Peyer's patch (tissue), 4 donors: ENCODE measurements at regions not wholly inside any gene's neighbourhood (a gene's known extent, or its start where the extent isn't known, plus 50 kb on each side); places are given as distances from the start of the nearest gene placed in this dataset.

Experiments
- POLR2A ChIP-seq, 2 donors: fragments of 450-650 bp; IDR thresholded peaks; one replicate each; pipeline ENCODE4 v1.5.1; 2017; ENCODE audit warnings: antibody characterized with exemption in 2 of 2, mild to moderate bottlenecking in 2 of 2, moderate library complexity in 2 of 2
- TF ChIP-seq, protein P1 (sequence below), 6 experiments: fragments of 450-650 bp in 4 of 6; fragments of 200-600 bp in 2 of 6; sonication (generic) in 1 of 6; IDR thresholded peaks; one replicate each; pipeline ENCODE4 v1.5.1; 2017 to 2019; ENCODE audit warnings: antibody characterized with exemption in 6 of 6, mild to moderate bottlenecking in 3 of 6, moderate library complexity in 1 of 6

DNA sequence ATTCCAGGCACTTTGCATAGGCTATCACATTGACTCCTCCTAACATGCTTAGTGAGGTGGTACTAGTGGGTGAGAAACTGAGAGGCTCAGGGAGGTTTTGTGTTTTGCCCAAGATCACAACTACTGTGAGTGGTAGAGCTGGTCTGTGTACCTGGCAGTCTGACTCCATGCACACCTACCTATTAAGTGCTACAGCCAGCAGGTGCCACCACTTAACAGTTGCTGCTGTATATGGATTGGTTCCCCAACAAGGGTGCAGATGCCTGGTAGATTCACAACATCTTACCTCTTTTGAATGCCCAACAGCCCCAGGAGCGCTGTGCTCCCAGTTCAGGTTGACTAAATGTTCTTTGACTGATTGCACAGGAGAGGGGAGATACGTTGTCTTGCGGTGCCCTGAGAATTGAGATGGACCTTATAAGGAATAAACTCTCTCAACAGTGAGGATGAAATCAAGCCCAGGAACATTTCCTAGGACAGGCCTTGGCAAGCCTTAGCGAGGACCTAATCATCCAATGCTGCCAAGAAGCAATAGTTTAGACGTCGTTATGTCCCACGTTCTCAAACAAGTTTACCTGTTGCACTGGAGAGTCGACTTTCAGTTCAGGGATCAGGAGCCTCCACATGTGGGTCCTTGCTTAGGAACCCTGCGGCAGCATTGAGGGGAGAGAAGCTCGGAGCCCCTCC lies 78.9 kb upstream of the F3 start:
- TF ChIP-seq, protein P1, sequence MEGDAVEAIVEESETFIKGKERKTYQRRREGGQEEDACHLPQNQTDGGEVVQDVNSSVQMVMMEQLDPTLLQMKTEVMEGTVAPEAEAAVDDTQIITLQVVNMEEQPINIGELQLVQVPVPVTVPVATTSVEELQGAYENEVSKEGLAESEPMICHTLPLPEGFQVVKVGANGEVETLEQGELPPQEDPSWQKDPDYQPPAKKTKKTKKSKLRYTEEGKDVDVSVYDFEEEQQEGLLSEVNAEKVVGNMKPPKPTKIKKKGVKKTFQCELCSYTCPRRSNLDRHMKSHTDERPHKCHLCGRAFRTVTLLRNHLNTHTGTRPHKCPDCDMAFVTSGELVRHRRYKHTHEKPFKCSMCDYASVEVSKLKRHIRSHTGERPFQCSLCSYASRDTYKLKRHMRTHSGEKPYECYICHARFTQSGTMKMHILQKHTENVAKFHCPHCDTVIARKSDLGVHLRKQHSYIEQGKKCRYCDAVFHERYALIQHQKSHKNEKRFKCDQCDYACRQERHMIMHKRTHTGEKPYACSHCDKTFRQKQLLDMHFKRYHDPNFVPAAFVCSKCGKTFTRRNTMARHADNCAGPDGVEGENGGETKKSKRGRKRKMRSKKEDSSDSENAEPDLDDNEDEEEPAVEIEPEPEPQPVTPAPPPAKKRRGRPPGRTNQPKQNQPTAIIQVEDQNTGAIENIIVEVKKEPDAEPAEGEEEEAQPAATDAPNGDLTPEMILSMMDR (IDR thresholded peaks at IDR 0.05): no peak
- TF ChIP-seq POLR2A (IDR thresholded peaks at IDR 0.05): no peak
